ENCODE measurements at regions not wholly inside any gene's neighbourhood (a gene's known extent, or its start where the extent isn't known, plus 50 kb on each side); places are given as distances from the start of the nearest gene placed in this dataset.

GRCh38 chr5:111966290-111966689 lies 209.3 kb upstream of the NREP start:
- in situ Hi-C loops (cut with HindIII; ENCODE audit: low pct_unique_long_range_greater_than_20kb, low sequenced_read_pairs), result no loop called here
- no peaks in the 10 kb centered on the region for H3K4me1 ChIP-seq (ENCODE audit: control insufficient read depth, insufficient read depth, low read length)
- no peaks in the 10 kb centered on the region for H3K27me3 ChIP-seq (ENCODE audit: control insufficient read depth, insufficient read depth, low read length)
- ATAC-seq (no peak), DNase-seq (ENCODE audit: low read depth, low spot score) (no peak)
- no peak overlapping the region for H3K4me3 ChIP-seq (ENCODE audit: low read depth in 2 of 2, low read length in 2 of 2)
- POLR2A ChIA-PET, result no interaction called here
- CTCF ChIA-PET, result no interaction called here
- no peak overlapping the region for H3K27ac ChIP-seq (ENCODE audit: low read length)
- intact Hi-C loops (cut with micrococcal nuclease; ENCODE audit: unreplicated experiment), result no loop called here
- H3K36me3 ChIP-seq (ENCODE audit: control insufficient read depth, insufficient read depth, low read length), result no peaks in the 10 kb centered on the region
- no TSS peak for BruUV-seq (replicated peaks)
- no peaks in the 10 kb centered on the region for H3K9me3 ChIP-seq (ENCODE audit: control insufficient read depth, insufficient read depth, low read depth, low read length)
- TF ChIP-seq TCF7L2 (IDR thresholded peaks at IDR 0.05; ENCODE audit: low read depth, low read length) (no peak), SIN3A (IDR thresholded peaks at IDR 0.05; ENCODE audit: borderline replicate concordance, insufficient read depth, low read depth, low read length) (no peak), REST (IDR thresholded peaks at IDR 0.05; ENCODE audit: insufficient read depth in 1 of 2, low read depth in 2 of 2, low read length in 1 of 2) (no peak)

GRCh38 chr5:111963555-111963954 lies 206.6 kb upstream of the NREP start:
- intact Hi-C loops (cut with micrococcal nuclease; ENCODE audit: unreplicated experiment), result no loop called here
- POLR2A ChIA-PET, result no interaction called here
- CTCF ChIA-PET, result no interaction called here

More at GRCh38 chr5:111963555-111963954, 206.6 kb upstream of the NREP start:
- Histone ChIP-seq H3K36me3 (ENCODE audit: control insufficient read depth, insufficient read depth, low read length) (no peaks in the 10 kb centered on the region), H3K27me3 (ENCODE audit: control insufficient read depth, insufficient read depth, low read length) (no peaks in the 10 kb centered on the region), H3K4me3 (ENCODE audit: low read depth in 2 of 2, low read length in 2 of 2) (no peak overlapping the region), H3K27ac (ENCODE audit: low read length) (no peak overlapping the region), H3K9me3 (ENCODE audit: control insufficient read depth, insufficient read depth, low read depth, low read length) (no peaks in the 10 kb centered on the region), H3K4me1 (ENCODE audit: control insufficient read depth, insufficient read depth, low read length) (no peaks in the 10 kb centered on the region)
- no TSS peak for BruUV-seq (replicated peaks)
- DNase-seq (ENCODE audit: low read depth, low spot score), result no peak
- in situ Hi-C loops (cut with HindIII; ENCODE audit: low pct_unique_long_range_greater_than_20kb, low sequenced_read_pairs), result no loop called here
- ATAC-seq, result no peak
- no peak for TF ChIP-seq POLR2AphosphoS5 (IDR thresholded peaks at IDR 0.05; ENCODE audit: low read depth, low read length)
- TF ChIP-seq CTCF (IDR thresholded peaks at IDR 0.05), result no peak
- TF ChIP-seq SIN3A (IDR thresholded peaks at IDR 0.05; ENCODE audit: borderline replicate concordance, insufficient read depth, low read depth, low read length), result no peak
- no peak for TF ChIP-seq REST (IDR thresholded peaks at IDR 0.05; ENCODE audit: insufficient read depth in 1 of 2, low read depth in 2 of 2, low read length in 1 of 2)
- no peak for TF ChIP-seq TCF7L2 (IDR thresholded peaks at IDR 0.05; ENCODE audit: low read depth, low read length)

All from Panc1 (cell line).